OCI-LY7 (cell line): ENCODE measurements at regions not wholly inside any gene's neighbourhood (a gene's known extent, or its start where the extent isn't known, plus 50 kb on each side); places are given as distances from the start of the nearest gene placed in this dataset.

ENCODE experiments used
- BruUV-seq: library from RNA; stranded (reverse); fragments of 400-500 nt; replicated peaks from 2 replicates; lab custom pipeline; 2021; lab: Mats Ljungman, UMichigan
- CTCF ChIA-PET: fragments of 300-600 bp; sonication (Branson Sonifier 250); formaldehyde crosslinking; loops from one replicate; lab custom pipeline; 2022; ENCODE audit warnings: antibody characterized with exemption; ENCODE audit not compliant: unreplicated experiment; lab: Charles Lee
- POLR2A ChIA-PET: fragments of 300-600 bp; sonication (Branson Sonifier 250); formaldehyde crosslinking; loops from one replicate; lab custom pipeline; 2022; ENCODE audit warnings: antibody characterized with exemption; lab: Charles Lee
- DNase-seq: peaks from one replicate; pipeline ENCODE4 v3.0.0-alpha.2; 2015; ENCODE audit warnings: low spot score
- H2AFZ ChIP-seq: fragments of 200-600 bp; sonication (generic), shearing (Covaris generic); 2 replicates; pipeline ENCODE4 v1.6.1; 2014; ENCODE audit warnings: mild to moderate bottlenecking, antibody characterized with exemption, low read length, moderate library complexity
- H3K27ac ChIP-seq: fragments of 200-600 bp; sonication (generic); 2 replicates; pipeline ENCODE4 v1.5.1; 2014; ENCODE audit warnings: mixed run types, low read depth, mild to moderate bottlenecking, moderate library complexity, low read length, inconsistent platforms; ENCODE audit not compliant: poor library complexity, severe bottlenecking
- H3K36me3 ChIP-seq: fragments of 200-600 bp; sonication (generic); 2 replicates; pipeline ENCODE4 v1.6.1; 2014; ENCODE audit warnings: mild to moderate bottlenecking, antibody characterized with exemption, low read length, moderate library complexity, mixed read lengths; ENCODE audit not compliant: insufficient read depth
- H3K4me1 ChIP-seq: fragments of 200-600 bp; sonication (generic); 2 replicates; pipeline ENCODE4 v1.5.1; 2014; ENCODE audit warnings: mild to moderate bottlenecking, low read length; ENCODE audit not compliant: insufficient read depth, poor library complexity, severe bottlenecking
- H3K4me2 ChIP-seq: fragments of 200-600 bp; sonication (generic); 2 replicates; pipeline ENCODE4 v1.6.1; 2014; ENCODE audit warnings: mild to moderate bottlenecking, low read length
- H3K4me3 ChIP-seq: fragments of 200-600 bp; sonication (generic); 2 replicates; pipeline ENCODE4 v1.5.1; 2014; ENCODE audit warnings: mild to moderate bottlenecking, low read depth, low read length; ENCODE audit not compliant: poor library complexity, severe bottlenecking
- H3K79me2 ChIP-seq: fragments of 200-600 bp; sonication (generic); 2 replicates; pipeline ENCODE4 v1.6.1; 2016; ENCODE audit warnings: low read depth, mild to moderate bottlenecking, low read length, moderate library complexity, mixed read lengths; ENCODE audit not compliant: insufficient read depth
- H3K9me2 ChIP-seq: fragments of 200-600 bp; sonication (generic); 2 replicates; pipeline ENCODE4 v1.6.1; 2016; ENCODE audit warnings: mild to moderate bottlenecking, low read length, mixed read lengths; ENCODE audit not compliant: insufficient read depth
- H3K9me3 ChIP-seq: fragments of 200-600 bp; sonication (generic); 2 replicates; pipeline ENCODE4 v1.6.1; 2014; ENCODE audit warnings: mild to moderate bottlenecking, mixed run types, low read length, mixed read lengths
- H4K20me1 ChIP-seq: fragments of 200-600 bp; sonication (generic); 2 replicates; pipeline ENCODE4 v1.6.1; 2014; ENCODE audit warnings: mild to moderate bottlenecking, antibody characterized with exemption, low read length, moderate library complexity, mixed read lengths; ENCODE audit not compliant: insufficient read depth
- EZH2phosphoT487 ChIP-seq: fragments of 200-600 bp; sonication (generic); IDR thresholded peaks from 2 replicates; pipeline ENCODE4 v1.6.1; 2018; ENCODE audit warnings: low read depth, borderline replicate concordance, mild to moderate bottlenecking, mixed run types, antibody characterized with exemption, low read length, moderate library complexity, mixed read lengths
- intact Hi-C: fragments of 100-400 bp; cut with micrococcal nuclease; formaldehyde crosslinking; loops from one replicate; pipeline ENCODE4 v1.10.0; 2022; ENCODE audit not compliant: unreplicated experiment
- TF ChIP-seq, protein P1 (sequence below): fragments of 200-600 bp; sonication (generic); conservative IDR thresholded peaks from 2 replicates; pipeline ENCODE4 v1.5.1; 2014; ENCODE audit warnings: mild to moderate bottlenecking, antibody characterized with exemption, low read length, moderate library complexity, mixed read lengths

DNA sequence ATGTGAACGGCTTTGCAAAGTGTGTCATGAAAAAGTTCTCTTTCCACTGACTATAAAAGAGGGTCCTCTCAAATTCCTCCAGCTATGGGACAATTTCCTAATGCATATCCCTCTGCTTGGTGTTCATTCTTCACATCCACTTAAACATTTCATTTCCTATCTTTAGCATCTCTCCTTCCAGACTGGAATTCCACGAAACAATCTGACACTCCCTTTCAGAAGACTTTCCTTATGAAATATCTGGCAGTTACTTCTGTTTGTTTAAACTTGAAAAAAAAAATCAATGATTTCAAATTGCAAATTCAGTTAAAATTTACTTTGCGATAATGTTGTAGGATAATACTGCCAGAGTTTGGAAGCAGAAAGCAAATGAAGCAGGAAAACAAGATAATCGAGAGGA is 105.8 kb upstream of the SELENOK start:
- H3K4me2 ChIP-seq, result no peak overlapping the region
- intact Hi-C loops, result no loop called here

DNA sequence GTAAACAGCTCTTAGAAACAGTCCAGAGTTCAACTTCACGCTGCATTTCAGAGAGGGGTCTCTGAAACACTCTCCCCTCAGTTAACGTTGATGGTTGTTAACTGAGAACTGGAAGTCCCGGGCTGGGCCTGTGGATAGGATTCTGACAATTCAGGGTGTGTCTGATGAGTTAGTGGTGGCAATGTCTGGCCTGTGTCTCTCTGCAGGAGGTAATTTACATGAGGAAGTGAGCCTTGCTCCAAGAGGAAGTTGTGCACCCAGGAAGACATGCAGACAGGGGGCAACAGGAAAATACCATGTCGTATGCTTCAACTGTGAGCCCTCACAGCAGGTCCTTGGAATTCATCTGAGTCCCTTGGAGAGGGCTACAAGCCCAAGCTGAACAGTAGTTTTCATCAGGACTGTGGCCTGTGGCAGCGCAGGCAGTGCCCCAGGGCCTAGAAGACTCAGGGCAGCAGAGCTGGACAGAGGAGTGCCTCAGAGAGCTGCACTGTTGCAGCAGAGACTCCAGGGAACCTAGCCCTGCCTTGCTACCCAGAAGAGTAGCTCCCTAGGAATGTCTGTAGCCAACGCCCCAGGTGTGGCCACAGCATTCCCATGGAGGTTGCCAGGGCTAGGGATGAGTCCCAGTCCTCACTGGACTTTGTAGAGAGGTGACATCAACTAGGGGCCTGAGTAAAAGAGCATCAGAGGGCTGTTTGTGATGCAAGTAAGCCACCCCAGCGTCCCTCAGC is 104.6 kb upstream of the SELENOK start:
- H2AFZ ChIP-seq, result no peak overlapping the region
- no peak overlapping the region for H3K4me2 ChIP-seq
- POLR2A ChIA-PET, result interaction anchor here (0.6 kb wide), 1 partner anchor 201 kb away, joined by 3 read pairs; no protein-coding TSS in a partner anchor
- H3K9me2 ChIP-seq, result no peaks in the 10 kb centered on the region
- H3K27ac ChIP-seq, result no peak overlapping the region
- H4K20me1 ChIP-seq, result no peaks in the 10 kb centered on the region
- H3K4me1 ChIP-seq, result peaks cover 5% of the 10 kb centered on the region
- CTCF ChIA-PET, result no interaction called here
- no TSS peak for BruUV-seq
- TF ChIP-seq, protein P1, sequence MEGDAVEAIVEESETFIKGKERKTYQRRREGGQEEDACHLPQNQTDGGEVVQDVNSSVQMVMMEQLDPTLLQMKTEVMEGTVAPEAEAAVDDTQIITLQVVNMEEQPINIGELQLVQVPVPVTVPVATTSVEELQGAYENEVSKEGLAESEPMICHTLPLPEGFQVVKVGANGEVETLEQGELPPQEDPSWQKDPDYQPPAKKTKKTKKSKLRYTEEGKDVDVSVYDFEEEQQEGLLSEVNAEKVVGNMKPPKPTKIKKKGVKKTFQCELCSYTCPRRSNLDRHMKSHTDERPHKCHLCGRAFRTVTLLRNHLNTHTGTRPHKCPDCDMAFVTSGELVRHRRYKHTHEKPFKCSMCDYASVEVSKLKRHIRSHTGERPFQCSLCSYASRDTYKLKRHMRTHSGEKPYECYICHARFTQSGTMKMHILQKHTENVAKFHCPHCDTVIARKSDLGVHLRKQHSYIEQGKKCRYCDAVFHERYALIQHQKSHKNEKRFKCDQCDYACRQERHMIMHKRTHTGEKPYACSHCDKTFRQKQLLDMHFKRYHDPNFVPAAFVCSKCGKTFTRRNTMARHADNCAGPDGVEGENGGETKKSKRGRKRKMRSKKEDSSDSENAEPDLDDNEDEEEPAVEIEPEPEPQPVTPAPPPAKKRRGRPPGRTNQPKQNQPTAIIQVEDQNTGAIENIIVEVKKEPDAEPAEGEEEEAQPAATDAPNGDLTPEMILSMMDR, result no peak
- no peak for TF ChIP-seq EZH2phosphoT487
- H3K9me3 ChIP-seq, result no peaks in the 10 kb centered on the region
- intact Hi-C loops, result no loop called here
- DNase-seq, result peak; percentile 3
- H3K36me3 ChIP-seq, result no peaks in the 10 kb centered on the region
- no peaks in the 10 kb centered on the region for H3K79me2 ChIP-seq
- no peak overlapping the region for H3K4me3 ChIP-seq

More for the DNA sequence above, 105.8 kb upstream of the SELENOK start:
- no peaks in the 10 kb centered on the region for H3K36me3 ChIP-seq
- no peak overlapping the region for H2AFZ ChIP-seq
- ChIA-PET POLR2A (no interaction called here), CTCF (no interaction called here)
- H3K4me1 ChIP-seq, result peaks cover 5% of the 10 kb centered on the region
- DNase-seq, result no peak
- H3K9me3 ChIP-seq, result no peaks in the 10 kb centered on the region
- TF ChIP-seq, protein P1, result no peak
- no peak for TF ChIP-seq EZH2phosphoT487
- H4K20me1 ChIP-seq, result no peaks in the 10 kb centered on the region
- no peak overlapping the region for H3K27ac ChIP-seq
- no TSS peak for BruUV-seq
- no peak overlapping the region for H3K4me3 ChIP-seq
- no peaks in the 10 kb centered on the region for H3K9me2 ChIP-seq
- H3K79me2 ChIP-seq, result no peaks in the 10 kb centered on the region

DNA sequence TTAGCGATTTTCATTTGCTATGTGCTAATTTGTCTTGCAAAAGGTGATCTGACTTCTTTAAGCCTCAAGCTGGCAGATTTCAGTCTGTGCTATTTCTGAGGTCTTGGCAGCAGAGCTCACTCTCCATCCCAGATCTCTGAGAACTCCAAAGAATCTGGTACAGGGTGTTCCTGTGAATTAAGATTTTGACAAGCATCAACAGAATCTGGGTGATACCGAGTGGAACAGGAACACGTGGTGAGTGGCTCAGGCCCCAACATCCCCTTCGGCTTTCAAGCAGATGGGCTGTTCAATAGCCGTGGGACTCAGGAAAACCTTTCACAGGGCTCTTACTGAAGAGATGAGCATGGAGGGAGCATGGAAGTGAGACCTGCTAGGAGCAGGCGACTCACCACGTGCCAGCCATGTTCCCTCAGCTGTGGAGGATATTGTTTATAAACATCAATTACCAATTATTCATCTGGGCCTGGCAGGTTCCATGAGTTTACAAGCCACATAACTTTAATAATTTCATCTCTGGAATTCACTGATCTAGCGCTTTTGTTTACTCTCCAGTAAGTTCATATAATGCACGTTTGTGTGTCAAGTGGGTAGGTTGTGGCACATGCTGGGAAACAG is 103.4 kb upstream of the SELENOK start:
- intact Hi-C loops, result no loop called here
- no peak overlapping the region for H2AFZ ChIP-seq
- BruUV-seq, result no TSS peak
- CTCF ChIA-PET, result no interaction called here
- no peaks in the 10 kb centered on the region for H3K9me3 ChIP-seq
- no peak for DNase-seq
- TF ChIP-seq, protein P1, result no peak
- no peak for TF ChIP-seq EZH2phosphoT487
- no peaks in the 10 kb centered on the region for H3K79me2 ChIP-seq
- no peak overlapping the region for H3K4me2 ChIP-seq
- POLR2A ChIA-PET, result no interaction called here
- H3K9me2 ChIP-seq, result no peaks in the 10 kb centered on the region
- no peak overlapping the region for H3K27ac ChIP-seq
- H3K4me1 ChIP-seq, result peaks cover 5% of the 10 kb centered on the region
- H4K20me1 ChIP-seq, result no peaks in the 10 kb centered on the region
- H3K36me3 ChIP-seq, result no peaks in the 10 kb centered on the region
- no peak overlapping the region for H3K4me3 ChIP-seq
